ENCODE measurements at regions not wholly inside any gene's neighbourhood (a gene's known extent, or its start where the extent isn't known, plus 50 kb on each side); places are given as distances from the start of the nearest gene placed in this dataset.

GRCh38 chr11:34795641-34796040 lies 120.5 kb downstream of the APIP start:
- CTCF ChIA-PET: no interaction called here
- TF ChIP-seq CTCF (conservative IDR thresholded peaks at IDR 0.05; ENCODE audit: low read depth, low read length): no peak
- no peak for TF ChIP-seq EZH2 (IDR thresholded peaks at IDR 0.05; ENCODE audit: borderline replicate concordance, low read depth, low read length, poor library complexity, severe bottlenecking)

GRCh38 chr11:34794696-34795095 lies 121.5 kb downstream of the APIP start:
- Histone ChIP-seq H3K4me3 (ENCODE audit: low read depth, low read length, poor library complexity, severe bottlenecking) (no peak overlapping the region), H3K9me3 (ENCODE audit: low read depth, low read length, poor library complexity, severe bottlenecking) (no peaks in the 10 kb centered on the region), H3K27ac (ENCODE audit: low read depth, low read length, poor library complexity, severe bottlenecking) (no peak overlapping the region), H3K4me1 (ENCODE audit: insufficient read depth, low read length, poor library complexity, severe bottlenecking) (no peaks in the 10 kb centered on the region), H3K36me3 (ENCODE audit: insufficient read depth, low read length, poor library complexity, severe bottlenecking) (no peaks in the 10 kb centered on the region), H3K27me3 (replicated peaks; ENCODE audit: insufficient read depth, low read depth, low read length, poor library complexity) (no peaks in the 10 kb centered on the region)
- no peak for TF ChIP-seq CTCF (conservative IDR thresholded peaks at IDR 0.05; ENCODE audit: low read depth, low read length)
- no peak for TF ChIP-seq EZH2 (IDR thresholded peaks at IDR 0.05; ENCODE audit: borderline replicate concordance, low read depth, low read length, poor library complexity, severe bottlenecking)
- no TSS peak for BruUV-seq (replicated peaks)
- intact Hi-C loops (cut with micrococcal nuclease; ENCODE audit: unreplicated experiment): no loop called here
- ChIA-PET CTCF (no interaction called here), POLR2A (ENCODE audit: low non-redundant PET) (no interaction called here)
- DNase-seq (ENCODE audit: low spot score): no peak

More at GRCh38 chr11:34795641-34796040, 120.5 kb downstream of the APIP start:
- Histone ChIP-seq H3K4me3 (ENCODE audit: low read depth, low read length, poor library complexity, severe bottlenecking) (no peak overlapping the region), H3K9me3 (ENCODE audit: low read depth, low read length, poor library complexity, severe bottlenecking) (no peaks in the 10 kb centered on the region), H3K4me1 (ENCODE audit: insufficient read depth, low read length, poor library complexity, severe bottlenecking) (no peaks in the 10 kb centered on the region), H3K27ac (ENCODE audit: low read depth, low read length, poor library complexity, severe bottlenecking) (no peak overlapping the region), H3K36me3 (ENCODE audit: insufficient read depth, low read length, poor library complexity, severe bottlenecking) (no peaks in the 10 kb centered on the region), H3K27me3 (replicated peaks; ENCODE audit: insufficient read depth, low read depth, low read length, poor library complexity) (no peaks in the 10 kb centered on the region)
- intact Hi-C loops (cut with micrococcal nuclease; ENCODE audit: unreplicated experiment): no loop called here
- no peak for DNase-seq (ENCODE audit: low spot score)
- POLR2A ChIA-PET (ENCODE audit: low non-redundant PET): no interaction called here
- BruUV-seq (replicated peaks): no TSS peak

- no peak for TF ChIP-seq CTCF (conservative IDR thresholded peaks at IDR 0.05; ENCODE audit: low read depth, low read length)
- no peak for TF ChIP-seq EZH2 (IDR thresholded peaks at IDR 0.05; ENCODE audit: borderline replicate concordance, low read depth, low read length, poor library complexity, severe bottlenecking)
- no peak for DNase-seq (ENCODE audit: low spot score)
- no peaks in the 10 kb centered on the region for H3K27me3 ChIP-seq (replicated peaks; ENCODE audit: insufficient read depth, low read depth, low read length, poor library complexity)
- CTCF ChIA-PET: no interaction called here
- intact Hi-C loops (cut with micrococcal nuclease; ENCODE audit: unreplicated experiment): no loop called here
- POLR2A ChIA-PET (ENCODE audit: low non-redundant PET): no interaction called here
- no peaks in the 10 kb centered on the region for H3K4me1 ChIP-seq (ENCODE audit: insufficient read depth, low read length, poor library complexity, severe bottlenecking)
- H3K27ac ChIP-seq (ENCODE audit: low read depth, low read length, poor library complexity, severe bottlenecking): no peak overlapping the region
- no TSS peak for BruUV-seq (replicated peaks)
- H3K9me3 ChIP-seq (ENCODE audit: low read depth, low read length, poor library complexity, severe bottlenecking): no peaks in the 10 kb centered on the region
- H3K4me3 ChIP-seq (ENCODE audit: low read depth, low read length, poor library complexity, severe bottlenecking): no peak overlapping the region
- H3K36me3 ChIP-seq (ENCODE audit: insufficient read depth, low read length, poor library complexity, severe bottlenecking): no peaks in the 10 kb centered on the region
Measured at GRCh38 chr11:34793666-34794065, 122.5 kb downstream of the APIP start.
